Neuronal stem cell (in vitro differentiated cells): ENCODE measurements at regions not wholly inside any gene's neighbourhood (a gene's known extent, or its start where the extent isn't known, plus 50 kb on each side); places are given as distances from the start of the nearest gene placed in this dataset.

Source experiments
- DNase-seq: peaks from one replicate; pipeline ENCODE4 v3.0.0-alpha.2; 2013; ENCODE audit warnings: low spot score
- H2AFZ ChIP-seq: one replicate; pipeline ENCODE4 v1.6.1; 2013; ENCODE audit warnings: mild to moderate bottlenecking, low read length, inconsistent platforms
- H2AK5ac ChIP-seq: 2 replicates; pipeline ENCODE4 v1.6.1; 2013; ENCODE audit warnings: low read depth, mild to moderate bottlenecking, inconsistent platforms, low read length, moderate library complexity, mixed read lengths
- H2BK120ac ChIP-seq: 2 replicates; pipeline ENCODE4 v1.6.1; 2013; ENCODE audit warnings: low read depth, mild to moderate bottlenecking, inconsistent platforms, low read length, moderate library complexity, mixed read lengths
- H2BK12ac ChIP-seq: one replicate; pipeline ENCODE4 v1.6.1; 2013; ENCODE audit warnings: low read length, inconsistent platforms
- H2BK15ac ChIP-seq: 2 replicates; pipeline ENCODE4 v1.6.1; 2013; ENCODE audit warnings: mild to moderate bottlenecking, low read length, inconsistent platforms, mixed read lengths
- H2BK5ac ChIP-seq: one replicate; pipeline ENCODE4 v1.6.1; 2013; ENCODE audit warnings: inconsistent platforms, mild to moderate bottlenecking, low read length, moderate library complexity
- H3K14ac ChIP-seq: one replicate; pipeline ENCODE4 v1.6.1; 2013; ENCODE audit warnings: low read length, inconsistent platforms
- H3K18ac ChIP-seq: 2 replicates; pipeline ENCODE4 v1.6.1; 2013; ENCODE audit warnings: low read length, inconsistent platforms
- H3K23ac ChIP-seq: 2 replicates; pipeline ENCODE4 v1.6.1; 2013; ENCODE audit warnings: low read depth, mild to moderate bottlenecking, mixed read lengths, low read length, inconsistent platforms; ENCODE audit not compliant: poor library complexity
- H3K27ac ChIP-seq: replicated peaks from 3 replicates; pipeline ENCODE4 v1.5.1; 2013; ENCODE audit warnings: low read length, inconsistent platforms
- H3K27me3 ChIP-seq, 3 experiments: 2 replicates each; pipeline ENCODE4 v1.6.1; 2013; ENCODE audit warnings: low read length in 3 of 3, mild to moderate bottlenecking in 2 of 3, inconsistent platforms in 1 of 3, low read depth in 1 of 3, mixed read lengths in 1 of 3, moderate library complexity in 1 of 3; ENCODE audit not compliant: control insufficient read depth in 3 of 3, insufficient read depth in 3 of 3
- H3K36me3 ChIP-seq, 2 donors: replicated peaks in 1 of 2; 2 replicates each; pipeline ENCODE4 v1.6.1; 2013; ENCODE audit warnings: low read length in 2 of 2; ENCODE audit not compliant: control insufficient read depth in 2 of 2, insufficient read depth in 2 of 2
- H3K4ac ChIP-seq: 2 replicates; pipeline ENCODE4 v1.6.1; 2013; ENCODE audit warnings: inconsistent platforms, mild to moderate bottlenecking, low read length, moderate library complexity
- H3K4me1 ChIP-seq, 2 donors: 1 replicate in 1 of 2; 2 replicates in 1 of 2; pipeline ENCODE4 v1.6.1; 2013; ENCODE audit warnings: low read length in 2 of 2, low read depth in 1 of 2; ENCODE audit not compliant: control insufficient read depth in 2 of 2, insufficient read depth in 1 of 2
- H3K4me2 ChIP-seq: one replicate; pipeline ENCODE4 v1.6.1; 2013; ENCODE audit warnings: mild to moderate bottlenecking, low read length, inconsistent platforms; ENCODE audit not compliant: insufficient read depth, poor library complexity, severe bottlenecking
- H3K4me3 ChIP-seq, 2 donors: 2 replicates each; pipeline ENCODE4 v1.5.1; 2013; ENCODE audit warnings: low read length in 2 of 2, mild to moderate bottlenecking in 2 of 2, inconsistent platforms in 1 of 2, moderate library complexity in 1 of 2
- H3K79me1 ChIP-seq: one replicate; pipeline ENCODE4 v1.6.1; 2013; ENCODE audit warnings: low read depth, mild to moderate bottlenecking, inconsistent platforms, low read length, moderate library complexity
- H3K9ac ChIP-seq: one replicate; pipeline ENCODE4 v1.6.1; 2013; ENCODE audit warnings: mild to moderate bottlenecking, low read depth, low read length, inconsistent platforms; ENCODE audit not compliant: poor library complexity
- H3K9me3 ChIP-seq, 2 donors: replicated peaks in 1 of 2; 2 replicates each; pipeline versions ENCODE3 to v1.6.1; 2013; ENCODE audit warnings: low read length in 2 of 2, mild to moderate bottlenecking in 2 of 2, inconsistent platforms in 1 of 2, low read depth in 1 of 2, mixed read lengths in 1 of 2, moderate library complexity in 1 of 2; ENCODE audit not compliant: control insufficient read depth in 2 of 2, insufficient read depth in 1 of 2
- H4K8ac ChIP-seq: one replicate; pipeline ENCODE4 v1.6.1; 2013; ENCODE audit warnings: low read depth, mild to moderate bottlenecking, inconsistent platforms, low read length, moderate library complexity
- H4K91ac ChIP-seq: one replicate; pipeline ENCODE4 v1.6.1; 2013; ENCODE audit warnings: low read length, low read depth, mild to moderate bottlenecking, inconsistent platforms; ENCODE audit not compliant: poor library complexity
- WGBS, 2 donors: extraction: QIAGEN DNeasy Blood & Tissue Kit; methylation state at CpG; one replicate each; pipeline ENCODE4 v1.1.7; 2013; ENCODE audit warnings: missing lambda C conversion rate in 2 of 2, mixed read lengths in 1 of 2; ENCODE audit not compliant: insufficient read length in 2 of 2, insufficient replicate concordance in 1 of 2; ENCODE audit errors: extremely low coverage in 2 of 2; 5-methylcytosine and 5-hydroxymethylcytosine counted together

DNA sequence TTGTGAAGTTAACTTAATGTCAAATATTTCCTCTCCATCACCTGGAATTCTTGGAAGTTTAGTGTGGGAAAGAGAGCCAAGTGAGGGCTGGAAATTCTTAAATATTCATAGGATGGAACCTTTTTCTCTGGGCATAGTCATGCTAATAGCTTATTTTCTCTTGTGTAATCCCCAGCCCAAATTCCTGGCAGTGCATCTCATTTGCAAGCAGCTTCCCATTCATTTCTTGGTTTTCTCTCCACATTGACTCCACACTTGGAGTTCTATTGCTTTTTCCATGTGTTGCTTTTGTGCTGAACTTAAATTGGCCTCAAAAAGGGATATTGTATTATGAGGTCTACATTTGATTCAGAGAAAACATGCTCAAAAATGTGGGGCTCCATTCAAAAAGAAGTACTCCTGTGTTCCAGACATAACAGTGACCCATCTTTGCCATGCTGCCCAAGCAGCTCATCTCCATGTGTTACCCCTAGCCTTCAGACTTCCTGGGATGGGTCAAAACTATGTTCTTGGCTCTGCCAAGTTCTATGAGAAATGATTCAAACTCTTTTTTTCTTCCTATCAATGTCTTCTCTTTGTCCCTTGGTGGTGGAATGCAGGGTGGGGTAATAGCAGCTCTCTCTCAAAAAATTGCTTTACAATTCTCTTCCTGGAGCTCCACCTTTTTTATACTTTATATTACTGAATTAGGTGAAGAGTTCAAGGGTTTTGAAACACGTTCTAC, 2471.5 kb downstream of the PCDH9 start:
- Histone ChIP-seq H3K14ac (no peak overlapping the region), H3K18ac (no peak overlapping the region), H4K91ac (no peak overlapping the region), H2BK120ac (no peak overlapping the region), H3K79me1 (no peaks in the 10 kb centered on the region), H2AFZ (peak overlapping the region; percentile 38), H3K4ac (no peak overlapping the region), H3K4me1 (peaks cover 1 to 11% of the 10 kb centered on the region in 2 donors), H2BK15ac (no peak overlapping the region), H3K27ac (no peak overlapping the region), H2BK12ac (no peak overlapping the region), H3K27me3 (no peaks in the 10 kb centered on the region), H3K4me3 (no peak overlapping the region), H2BK5ac (no peak overlapping the region), H3K9me3 (no peaks in the 10 kb centered on the region), H2AK5ac (no peak overlapping the region), H3K9ac (no peak overlapping the region), H3K23ac (no peak overlapping the region), H3K36me3 (no peaks in the 10 kb centered on the region), H3K4me2 (no peak overlapping the region), H4K8ac (no peak overlapping the region)
- no peak for DNase-seq
- WGBS, 2 donors: no CpG with 5 or more reads among the region's 1 CpG

DNA sequence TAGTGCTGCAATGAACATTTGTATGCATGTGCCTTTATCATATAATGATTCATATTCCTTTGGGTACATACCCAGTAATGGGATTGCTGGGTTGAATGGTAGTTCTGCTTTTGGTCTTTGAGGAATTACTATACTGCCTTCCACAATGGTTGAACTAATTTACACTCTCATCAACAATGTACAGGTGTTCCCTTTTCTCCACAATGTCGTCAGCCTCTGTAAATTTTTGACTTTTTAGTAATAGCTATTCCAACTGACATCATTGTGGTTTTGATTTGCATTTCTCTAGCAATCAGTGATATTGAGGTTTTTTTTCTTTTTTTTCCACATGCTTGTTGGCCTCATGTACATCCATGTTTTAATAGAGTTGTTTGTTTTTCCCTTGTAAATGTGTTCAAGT, 2473.5 kb downstream of the PCDH9 start:
- no peaks in the 10 kb centered on the region for H3K9me3 ChIP-seq
- no peak overlapping the region for H2AFZ ChIP-seq
- no peak overlapping the region for H2AK5ac ChIP-seq
- no peak overlapping the region for H2BK120ac ChIP-seq
- H3K4me2 ChIP-seq: no peak overlapping the region
- H3K4me1 ChIP-seq: peaks cover 1 to 11% of the 10 kb centered on the region in 2 donors
- no peak overlapping the region for H3K14ac ChIP-seq
- H4K8ac ChIP-seq: no peak overlapping the region
- H2BK12ac ChIP-seq: no peak overlapping the region
- H3K18ac ChIP-seq: no peak overlapping the region
- no peak for DNase-seq
- no peak overlapping the region for H2BK5ac ChIP-seq
- no peak overlapping the region for H2BK15ac ChIP-seq
- no CpG with 5 or more reads among the region's 1 CpG for WGBS, 2 donors
- no peak overlapping the region for H3K4ac ChIP-seq
- no peak overlapping the region for H3K4me3 ChIP-seq
- no peaks in the 10 kb centered on the region for H3K36me3 ChIP-seq
- H4K91ac ChIP-seq: no peak overlapping the region
- no peak overlapping the region for H3K9ac ChIP-seq
- no peak overlapping the region for H3K27ac ChIP-seq
- no peaks in the 10 kb centered on the region for H3K27me3 ChIP-seq
- no peak overlapping the region for H3K23ac ChIP-seq
- no peaks in the 10 kb centered on the region for H3K79me1 ChIP-seq

DNA sequence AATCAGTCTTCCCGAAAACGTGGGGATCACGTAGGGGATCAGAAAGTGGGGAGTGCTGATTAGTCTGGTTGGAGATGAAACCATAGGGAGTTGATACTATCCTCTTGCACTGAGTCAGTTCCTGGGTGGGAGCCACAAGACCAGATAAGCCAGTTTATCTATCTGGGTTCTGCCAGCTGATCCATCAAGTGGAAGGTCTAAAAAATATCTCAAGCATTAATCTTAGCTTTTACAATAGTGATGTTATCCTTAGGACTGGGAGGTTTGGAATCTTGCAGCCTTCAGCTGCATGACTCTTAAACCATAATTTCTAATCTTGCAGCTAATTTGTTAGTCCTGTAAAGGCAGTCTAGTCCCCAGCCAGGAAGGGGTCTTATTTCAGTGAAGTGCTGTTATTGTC, 2474.2 kb downstream of the PCDH9 start:
- peaks cover 1 to 11% of the 10 kb centered on the region in 2 donors for H3K4me1 ChIP-seq
- no peak overlapping the region for H3K27ac ChIP-seq
- no peak overlapping the region for H2AFZ ChIP-seq
- H3K9ac ChIP-seq: no peak overlapping the region
- no peak overlapping the region for H3K4ac ChIP-seq
- no peak for DNase-seq
- no peak overlapping the region for H3K18ac ChIP-seq
- no peak overlapping the region for H4K8ac ChIP-seq
- no peak overlapping the region for H2BK12ac ChIP-seq
- no peaks in the 10 kb centered on the region for H3K79me1 ChIP-seq
- H3K23ac ChIP-seq: no peak overlapping the region
- H3K4me3 ChIP-seq: no peak overlapping the region
- H3K4me2 ChIP-seq: no peak overlapping the region
- H3K9me3 ChIP-seq: no peaks in the 10 kb centered on the region
- no peak overlapping the region for H2AK5ac ChIP-seq
- no peak overlapping the region for H2BK120ac ChIP-seq
- H3K14ac ChIP-seq: no peak overlapping the region
- no CpG with 5 or more reads among the region's 3 CpGs for WGBS, 2 donors
- H4K91ac ChIP-seq: no peak overlapping the region
- H2BK15ac ChIP-seq: no peak overlapping the region
- H3K36me3 ChIP-seq: no peaks in the 10 kb centered on the region
- H3K27me3 ChIP-seq: no peaks in the 10 kb centered on the region
- H2BK5ac ChIP-seq: no peak overlapping the region

DNA sequence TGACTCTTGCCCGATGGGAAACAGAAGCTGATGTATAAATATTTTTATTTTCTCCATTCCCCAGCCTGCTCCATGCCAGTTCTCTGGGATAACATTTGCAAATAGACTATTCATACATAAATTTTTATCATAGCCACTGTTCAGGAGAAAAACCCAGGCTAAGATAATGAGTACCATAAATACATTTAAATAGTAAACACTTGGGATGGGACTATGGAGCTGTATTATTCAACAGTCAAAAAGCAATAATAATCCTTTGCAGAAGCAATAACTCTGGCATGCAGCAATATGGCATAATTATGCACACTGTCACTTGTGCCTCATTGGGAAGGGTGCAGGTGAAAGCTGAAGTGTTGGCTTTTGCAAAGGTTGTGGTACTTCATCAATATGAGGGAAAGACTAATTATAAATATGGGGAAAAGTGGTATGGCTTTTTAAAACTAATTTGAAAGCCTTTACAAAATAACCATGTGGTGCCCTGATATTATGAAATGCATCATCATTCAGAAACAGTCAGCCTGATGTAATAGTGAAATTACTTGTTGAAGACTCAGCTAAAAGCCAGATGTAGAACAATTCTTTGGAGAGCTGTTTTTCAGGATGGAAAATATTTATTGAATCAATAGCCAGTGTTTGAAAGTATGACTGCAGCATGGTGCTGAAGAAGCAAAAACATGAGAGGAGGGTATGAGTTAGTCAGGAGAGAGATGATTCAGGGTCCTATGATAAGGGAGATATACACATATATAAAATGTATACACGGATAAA, 2476.7 kb downstream of the PCDH9 start:
- Histone ChIP-seq H3K14ac (no peak overlapping the region), H3K4me1 (peaks cover 0 to 3% of the 10 kb centered on the region in 2 donors), H2BK120ac (no peak overlapping the region), H3K18ac (no peak overlapping the region), H2AFZ (no peak overlapping the region), H3K79me1 (no peaks in the 10 kb centered on the region), H3K9ac (no peak overlapping the region), H3K27ac (no peak overlapping the region), H3K36me3 (no peaks in the 10 kb centered on the region), H4K91ac (no peak overlapping the region), H3K23ac (no peak overlapping the region), H4K8ac (no peak overlapping the region), H2AK5ac (no peak overlapping the region), H3K4ac (no peak overlapping the region), H3K9me3 (no peaks in the 10 kb centered on the region), H3K4me3 (no peak overlapping the region), H2BK5ac (no peak overlapping the region), H2BK15ac (no peak overlapping the region), H3K27me3 (no peaks in the 10 kb centered on the region), H3K4me2 (no peak overlapping the region), H2BK12ac (no peak overlapping the region)
- no peak for DNase-seq
- WGBS, 2 donors: no CpG with 5 or more reads among the region's 2 CpGs
